IMR-90 (cell line): ENCODE measurements at regions not wholly inside any gene's neighbourhood (a gene's known extent, or its start where the extent isn't known, plus 50 kb on each side); places are given as distances from the start of the nearest gene placed in this dataset.

Source experiments
- BHLHE40 ChIP-seq: fragments of 150-350 bp; IDR thresholded peaks from 2 replicates; pipeline ENCODE4 v1.6.1; 2016; ENCODE audit warnings: mild to moderate bottlenecking, low read depth, low read length
- CEBPB ChIP-seq: IDR thresholded peaks from 2 replicates; pipeline ENCODE4 v1.6.1; 2012; ENCODE audit warnings: low read depth, low read length, improper control_type of control experiment
- CTCF ChIP-seq: conservative IDR thresholded peaks from 2 replicates; pipeline ENCODE4 v1.5.1; 2012; ENCODE audit warnings: mild to moderate bottlenecking, low read depth, low read length, improper control_type of control experiment
- ELK1 ChIP-seq: fragments of 150-350 bp; IDR thresholded peaks from 2 replicates; pipeline ENCODE4 v1.6.1; 2016; ENCODE audit warnings: low read depth, mild to moderate bottlenecking, low read length, moderate library complexity, borderline replicate concordance
- POLR2A ChIP-seq: IDR thresholded peaks from 2 replicates; pipeline ENCODE4 v1.6.1; 2012; ENCODE audit warnings: mild to moderate bottlenecking, low read depth, low read length
- RCOR1 ChIP-seq: IDR thresholded peaks from 2 replicates; pipeline ENCODE4 v1.6.1; 2012; ENCODE audit warnings: mild to moderate bottlenecking, low read length, improper control_type of control experiment; ENCODE audit not compliant: insufficient replicate concordance
- RFX5 ChIP-seq: IDR thresholded peaks from 2 replicates; pipeline ENCODE4 v1.8.0; 2012; ENCODE audit warnings: low read depth, mild to moderate bottlenecking, low read length, moderate library complexity
- SMC3 ChIP-seq: fragments of 150-350 bp; IDR thresholded peaks from 2 replicates; pipeline ENCODE4 v1.6.1; 2016; ENCODE audit warnings: low read depth, mild to moderate bottlenecking, antibody characterized with exemption, low read length, moderate library complexity
- USF2 ChIP-seq: fragments of 150-350 bp; IDR thresholded peaks from 2 replicates; pipeline ENCODE4 v1.6.1; 2017; ENCODE audit warnings: mild to moderate bottlenecking, antibody characterized with exemption, low read length, low read depth

GRCh38 chr3:171944118-171945016 is 95.0 kb upstream of the FNDC3B start:
- TF ChIP-seq CTCF, result no peak
- TF ChIP-seq POLR2A, result no peak
- TF ChIP-seq RCOR1, result no peak
- no peak for TF ChIP-seq CEBPB
- no peak for TF ChIP-seq ELK1
- no peak for TF ChIP-seq SMC3
- TF ChIP-seq BHLHE40, result no peak
- no peak for TF ChIP-seq RFX5
- TF ChIP-seq USF2, result no peak
